ENCODE measurements at regions not wholly inside any gene's neighbourhood (a gene's known extent, or its start where the extent isn't known, plus 50 kb on each side); places are given as distances from the start of the nearest gene placed in this dataset.

GRCh38 chr4:108263057-108263456 is 94.3 kb upstream of the LEF1 start:
- no peak overlapping the region for H3K9ac ChIP-seq (ENCODE audit: low read length)
- H3K27me3 ChIP-seq (ENCODE audit: insufficient read depth, low read length) = no peaks in the 10 kb centered on the region
- no peak overlapping the region for H3K18ac ChIP-seq (ENCODE audit: low read length)
- H3K4me2 ChIP-seq (ENCODE audit: low read length) = no peak overlapping the region
- no peak overlapping the region for H3K4ac ChIP-seq (ENCODE audit: low read depth, low read length)
- no peak overlapping the region for H4K12ac ChIP-seq (ENCODE audit: low read depth, low read length)
- no peak overlapping the region for H3K27ac ChIP-seq (ENCODE audit: low read depth, low read length)
- no peaks in the 10 kb centered on the region for H3K9me3 ChIP-seq (ENCODE audit: insufficient read depth, low read depth, low read length)
- H3K4me3 ChIP-seq (ENCODE audit: low read depth, low read length) = no peak overlapping the region
- no peak overlapping the region for H2AK5ac ChIP-seq (ENCODE audit: low read length)
- no CpG with 5 or more reads among the region's 1 CpG for WGBS (ENCODE audit: extremely low coverage, insufficient coverage, insufficient read length)
- no peaks in the 10 kb centered on the region for H3K79me2 ChIP-seq (ENCODE audit: control insufficient read depth, insufficient read depth, low read length, poor library complexity)
- no peak overlapping the region for H3K14ac ChIP-seq (ENCODE audit: low read length)
- H2AFZ ChIP-seq (ENCODE audit: insufficient read depth, low read length, poor library complexity) = no peak overlapping the region
- peak in 1 of 2 donors; percentile 12 for DNase-seq
- no peak overlapping the region for H2BK120ac ChIP-seq (ENCODE audit: insufficient read depth, low read length, poor library complexity)
- H4K8ac ChIP-seq (ENCODE audit: low read depth, low read length) = no peak overlapping the region
- H3K79me1 ChIP-seq (ENCODE audit: low read length) = no peaks in the 10 kb centered on the region
- H3K36me3 ChIP-seq (ENCODE audit: control insufficient read depth in 1 of 2, insufficient read depth in 2 of 2, low read length in 2 of 2) = no peaks in the 10 kb centered on the region
- no peak overlapping the region for H2BK5ac ChIP-seq (ENCODE audit: low read depth, low read length, poor library complexity)
- H2BK12ac ChIP-seq (ENCODE audit: low read length) = no peak overlapping the region
- H3K4me1 ChIP-seq (ENCODE audit: control insufficient read depth in 1 of 2, insufficient read depth in 2 of 2, low read length in 2 of 2) = peaks cover 0 to 7% of the 10 kb centered on the region in 2 experiments
- H3K23ac ChIP-seq (ENCODE audit: low read length) = no peak overlapping the region
- no peak overlapping the region for H4K91ac ChIP-seq (ENCODE audit: low read depth, low read length)

GRCh38 chr4:108261026-108261425 is 92.3 kb upstream of the LEF1 start:
- Histone ChIP-seq H2BK12ac (ENCODE audit: low read length) (no peak overlapping the region), H3K27me3 (ENCODE audit: insufficient read depth, low read length) (no peaks in the 10 kb centered on the region), H3K14ac (ENCODE audit: low read length) (no peak overlapping the region), H3K18ac (ENCODE audit: low read length) (no peak overlapping the region), H2AK5ac (ENCODE audit: low read length) (no peak overlapping the region), H3K4me2 (ENCODE audit: low read length) (no peak overlapping the region), H4K12ac (ENCODE audit: low read depth, low read length) (no peak overlapping the region), H3K4me1 (ENCODE audit: control insufficient read depth in 1 of 2, insufficient read depth in 2 of 2, low read length in 2 of 2) (peaks cover 0 to 9% of the 10 kb centered on the region in 2 experiments), H4K8ac (ENCODE audit: low read depth, low read length) (no peak overlapping the region), H3K36me3 (ENCODE audit: control insufficient read depth in 1 of 2, insufficient read depth in 2 of 2, low read length in 2 of 2) (no peaks in the 10 kb centered on the region), H2AFZ (ENCODE audit: insufficient read depth, low read length, poor library complexity) (no peak overlapping the region), H3K9ac (ENCODE audit: low read length) (no peak overlapping the region), H3K79me2 (ENCODE audit: control insufficient read depth, insufficient read depth, low read length, poor library complexity) (no peaks in the 10 kb centered on the region), H3K4ac (ENCODE audit: low read depth, low read length) (no peak overlapping the region), H3K27ac (ENCODE audit: low read depth, low read length) (no peak overlapping the region), H3K4me3 (ENCODE audit: low read depth, low read length) (no peak overlapping the region), H4K91ac (ENCODE audit: low read depth, low read length) (no peak overlapping the region), H3K23ac (ENCODE audit: low read length) (no peak overlapping the region), H2BK5ac (ENCODE audit: low read depth, low read length, poor library complexity) (no peak overlapping the region), H3K79me1 (ENCODE audit: low read length) (no peaks in the 10 kb centered on the region), H3K9me3 (ENCODE audit: insufficient read depth, low read depth, low read length) (no peaks in the 10 kb centered on the region), H2BK120ac (ENCODE audit: insufficient read depth, low read length, poor library complexity) (no peak overlapping the region)
- WGBS (ENCODE audit: extremely low coverage, insufficient coverage, insufficient read length) = no CpG with 5 or more reads among the region's 1 CpG
- DNase-seq = no peak

- no peak overlapping the region for H3K18ac ChIP-seq (ENCODE audit: low read length)
- DNase-seq = no peak
- no peak overlapping the region for H3K27ac ChIP-seq (ENCODE audit: low read depth, low read length)
- no peak overlapping the region for H3K23ac ChIP-seq (ENCODE audit: low read length)
- peaks cover 6% of the 10 kb centered on the region for H3K79me1 ChIP-seq (ENCODE audit: low read length)
- no peaks in the 10 kb centered on the region for H3K79me2 ChIP-seq (ENCODE audit: control insufficient read depth, insufficient read depth, low read length, poor library complexity)
- WGBS (ENCODE audit: extremely low coverage, insufficient coverage, insufficient read length) = no CpG with 5 or more reads among the region's 8 CpGs
- no peaks in the 10 kb centered on the region for H3K9me3 ChIP-seq (ENCODE audit: insufficient read depth, low read depth, low read length)
- no peaks in the 10 kb centered on the region for H3K36me3 ChIP-seq (ENCODE audit: control insufficient read depth in 1 of 2, insufficient read depth in 2 of 2, low read length in 2 of 2)
- peak overlapping the region; percentile 75 for H2BK12ac ChIP-seq (ENCODE audit: low read length)
- H4K91ac ChIP-seq (ENCODE audit: low read depth, low read length) = no peak overlapping the region
- H2BK120ac ChIP-seq (ENCODE audit: insufficient read depth, low read length, poor library complexity) = no peak overlapping the region
- no peak overlapping the region for H2BK5ac ChIP-seq (ENCODE audit: low read depth, low read length, poor library complexity)
- H3K4me1 ChIP-seq (ENCODE audit: control insufficient read depth in 1 of 2, insufficient read depth in 2 of 2, low read length in 2 of 2) = peaks cover 4 to 5% of the 10 kb centered on the region in 2 experiments
- H3K27me3 ChIP-seq (ENCODE audit: insufficient read depth, low read length) = no peaks in the 10 kb centered on the region
- H2AK5ac ChIP-seq (ENCODE audit: low read length) = no peak overlapping the region
- no peak overlapping the region for H4K12ac ChIP-seq (ENCODE audit: low read depth, low read length)
- no peak overlapping the region for H3K9ac ChIP-seq (ENCODE audit: low read length)
- no peak overlapping the region for H3K4me2 ChIP-seq (ENCODE audit: low read length)
- no peak overlapping the region for H3K4me3 ChIP-seq (ENCODE audit: low read depth, low read length)
- H2AFZ ChIP-seq (ENCODE audit: insufficient read depth, low read length, poor library complexity) = no peak overlapping the region
- H4K8ac ChIP-seq (ENCODE audit: low read depth, low read length) = no peak overlapping the region
- no peak overlapping the region for H3K4ac ChIP-seq (ENCODE audit: low read depth, low read length)
- no peak overlapping the region for H3K14ac ChIP-seq (ENCODE audit: low read length)
Measured at GRCh38 chr4:108256538-108256937, 87.8 kb upstream of the LEF1 start.

- peak overlapping the region; percentile 82 for H2AK5ac ChIP-seq (ENCODE audit: low read length)
- WGBS (ENCODE audit: extremely low coverage, insufficient coverage, insufficient read length) = no CpG with 5 or more reads among the region's 2 CpGs
- peak overlapping the region; percentile 84 for H3K27ac ChIP-seq (ENCODE audit: low read depth, low read length)
- no peak overlapping the region for H3K9ac ChIP-seq (ENCODE audit: low read length)
- H4K91ac ChIP-seq (ENCODE audit: low read depth, low read length) = no peak overlapping the region
- peak overlapping the region; percentile 99 for H2BK5ac ChIP-seq (ENCODE audit: low read depth, low read length, poor library complexity)
- H3K4ac ChIP-seq (ENCODE audit: low read depth, low read length) = peak overlapping the region; percentile 64
- H3K27me3 ChIP-seq (ENCODE audit: insufficient read depth, low read length) = no peaks in the 10 kb centered on the region
- H2AFZ ChIP-seq (ENCODE audit: insufficient read depth, low read length, poor library complexity) = no peak overlapping the region
- H3K4me2 ChIP-seq (ENCODE audit: low read length) = peak overlapping the region; percentile 29
- peak overlapping the region; percentile 61 for H4K8ac ChIP-seq (ENCODE audit: low read depth, low read length)
- H3K36me3 ChIP-seq (ENCODE audit: control insufficient read depth in 1 of 2, insufficient read depth in 2 of 2, low read length in 2 of 2) = no peaks in the 10 kb centered on the region
- H2BK12ac ChIP-seq (ENCODE audit: low read length) = peak overlapping the region; percentile 98
- peak; percentile 54 to 78 for DNase-seq
- H3K79me2 ChIP-seq (ENCODE audit: control insufficient read depth, insufficient read depth, low read length, poor library complexity) = no peaks in the 10 kb centered on the region
- H3K4me3 ChIP-seq (ENCODE audit: low read depth, low read length) = no peak overlapping the region
- H3K18ac ChIP-seq (ENCODE audit: low read length) = peak overlapping the region; percentile 94
- H3K14ac ChIP-seq (ENCODE audit: low read length) = peak overlapping the region; percentile 82
- H3K4me1 ChIP-seq (ENCODE audit: control insufficient read depth in 1 of 2, insufficient read depth in 2 of 2, low read length in 2 of 2) = peaks cover 4 to 5% of the 10 kb centered on the region in 2 experiments
- H3K79me1 ChIP-seq (ENCODE audit: low read length) = peaks cover 6% of the 10 kb centered on the region
- H3K23ac ChIP-seq (ENCODE audit: low read length) = no peak overlapping the region
- H2BK120ac ChIP-seq (ENCODE audit: insufficient read depth, low read length, poor library complexity) = peak overlapping the region; percentile 87
- H4K12ac ChIP-seq (ENCODE audit: low read depth, low read length) = no peak overlapping the region
- H3K9me3 ChIP-seq (ENCODE audit: insufficient read depth, low read depth, low read length) = no peaks in the 10 kb centered on the region
Measured at GRCh38 chr4:108255203-108255747, 86.5 kb upstream of the LEF1 start.

Measured in trophoblast cell (in vitro differentiated cells and primary cell).